ENCODE measurements at regions not wholly inside any gene's neighbourhood (a gene's known extent, or its start where the extent isn't known, plus 50 kb on each side); places are given as distances from the start of the nearest gene placed in this dataset.

- no peak for DNase-seq (ENCODE audit: low read depth)
- TF ChIP-seq CTCF (conservative IDR thresholded peaks at IDR 0.05; ENCODE audit: low read depth, low read length) = peak; percentile 37
- no peak overlapping the region for H3K4me3 ChIP-seq (ENCODE audit: low read depth, low read length)
These were observed 382.5 kb upstream of the CBLB start for GRCh38 chr3:106251160-106251892.

GRCh38 chr3:106255870-106256248, 387.0 kb upstream of the CBLB start:
- H3K4me3 ChIP-seq (ENCODE audit: low read depth, low read length) = no peak overlapping the region
- no peak for DNase-seq (ENCODE audit: low read depth)
- TF ChIP-seq CTCF (conservative IDR thresholded peaks at IDR 0.05; ENCODE audit: low read depth, low read length) = no peak

- no peak for TF ChIP-seq CTCF (conservative IDR thresholded peaks at IDR 0.05; ENCODE audit: low read depth, low read length)
- no peak overlapping the region for H3K4me3 ChIP-seq (ENCODE audit: low read depth, low read length)
- no peak for DNase-seq (ENCODE audit: low read depth)
These were observed 387.6 kb upstream of the CBLB start for GRCh38 chr3:106256249-106256957.

- TF ChIP-seq CTCF (conservative IDR thresholded peaks at IDR 0.05; ENCODE audit: low read depth, low read length) = no peak
- no peak for DNase-seq (ENCODE audit: low read depth)
- H3K4me3 ChIP-seq (ENCODE audit: low read depth, low read length) = no peak overlapping the region
These were observed 388.4 kb upstream of the CBLB start for GRCh38 chr3:106257172-106257571.

- DNase-seq (ENCODE audit: low read depth) = no peak
- TF ChIP-seq CTCF (conservative IDR thresholded peaks at IDR 0.05; ENCODE audit: low read depth, low read length) = no peak
- H3K4me3 ChIP-seq (ENCODE audit: low read depth, low read length) = no peak overlapping the region
These were observed 392.6 kb upstream of the CBLB start for GRCh38 chr3:106261396-106261795.

GRCh38 chr3:106261915-106262683, 393.3 kb upstream of the CBLB start:
- no peak overlapping the region for H3K4me3 ChIP-seq (ENCODE audit: low read depth, low read length)
- no peak for DNase-seq (ENCODE audit: low read depth)
- no peak for TF ChIP-seq CTCF (conservative IDR thresholded peaks at IDR 0.05; ENCODE audit: low read depth, low read length)
